Stimulated activated CD8-positive, alpha-beta memory T cell treated with anti-CD3 and anti-CD28 coated beads, Interleukin-2, amount 100 ng/mL, for 1 hour (primary cell): ENCODE measurements at regions not wholly inside any gene's neighbourhood (a gene's known extent, or its start where the extent isn't known, plus 50 kb on each side); places are given as distances from the start of the nearest gene placed in this dataset.

Experiments
- DNase-seq, 2 donors: peaks; one replicate each; pipeline ENCODE4 v3.0.0-alpha.2; 2020; ENCODE audit warnings: low read depth in 2 of 2

DNA sequence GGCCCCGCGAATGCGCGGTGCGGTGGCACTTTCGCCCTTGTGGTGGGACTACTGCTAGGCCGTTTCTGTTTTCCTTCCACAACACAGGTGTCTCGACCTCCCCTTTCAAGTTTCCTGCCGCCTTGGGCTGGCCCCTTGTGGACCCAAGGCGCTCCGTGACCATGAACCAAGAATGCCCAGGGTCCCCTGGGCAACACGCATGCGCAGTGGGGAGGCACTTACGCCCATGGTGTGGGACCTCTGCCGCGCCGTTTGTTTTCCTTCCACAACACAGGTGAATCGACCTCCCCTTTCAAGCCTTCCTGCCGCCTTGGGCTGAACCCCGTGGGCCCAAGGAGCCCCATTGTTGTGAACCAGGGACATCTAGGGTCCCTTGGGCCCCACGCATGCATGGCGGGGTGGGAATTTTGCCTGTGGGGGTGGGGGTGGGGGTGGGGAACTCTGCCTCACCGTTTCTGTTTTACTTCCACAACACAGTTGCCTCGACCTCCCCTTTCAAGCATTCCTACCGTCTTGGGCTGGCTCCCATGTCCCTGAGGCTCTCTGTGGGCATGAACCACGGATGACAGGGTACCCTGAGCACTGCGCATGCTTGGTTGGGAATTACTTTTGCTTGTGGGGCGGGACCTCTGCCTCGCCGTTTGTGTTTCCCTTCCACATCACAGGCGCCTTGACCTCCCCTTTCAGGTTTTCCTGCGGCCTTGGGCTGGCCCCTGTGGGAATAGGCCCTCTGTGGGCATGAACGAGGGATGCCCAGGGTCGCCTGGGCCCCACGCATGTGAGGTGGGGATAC, 355.1 kb downstream of the ALG10 start:
- DNase-seq, result no peak

DNA sequence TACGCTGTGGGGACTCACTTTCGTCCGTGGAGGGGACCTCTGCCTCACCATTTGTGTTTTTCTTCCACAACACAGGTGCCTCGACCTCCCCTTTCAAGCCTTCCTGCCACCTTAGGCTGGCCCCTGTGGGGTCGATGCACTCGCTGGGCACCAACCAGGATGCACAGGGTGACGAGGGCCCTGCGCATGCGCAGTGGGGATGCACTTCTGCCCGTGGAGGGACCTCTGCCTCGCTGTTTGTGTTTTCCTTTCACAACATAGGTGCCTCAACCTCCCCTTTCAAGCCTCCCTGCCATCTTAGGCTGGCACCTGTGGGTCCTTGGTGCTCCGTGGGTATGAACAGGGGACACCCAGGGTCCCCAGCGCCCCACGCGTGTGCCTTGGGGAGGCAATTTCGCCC, 356.8 kb downstream of the ALG10 start:
- DNase-seq, result no peak

DNA sequence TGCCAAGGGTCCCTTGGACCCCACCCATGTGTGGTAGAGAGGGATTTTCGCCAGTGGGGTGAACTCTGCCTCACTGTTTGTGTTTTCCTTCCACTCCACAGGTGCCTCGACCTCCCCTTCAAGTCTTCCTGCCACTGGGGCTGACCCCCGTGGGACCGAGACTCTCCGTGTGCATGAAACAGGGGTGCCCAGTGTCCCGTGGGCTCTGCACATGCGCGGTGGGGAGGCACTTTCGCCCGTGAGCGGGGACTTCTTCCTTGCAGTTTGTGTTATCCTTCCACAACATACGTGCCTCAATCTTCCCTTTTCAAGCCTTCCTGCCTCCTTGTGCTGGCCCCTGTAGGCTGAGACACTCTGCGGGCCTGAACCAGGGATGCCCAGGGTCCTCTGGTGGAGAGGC, 362.4 kb downstream of the ALG10 start:
- DNase-seq, result no peak

DNA sequence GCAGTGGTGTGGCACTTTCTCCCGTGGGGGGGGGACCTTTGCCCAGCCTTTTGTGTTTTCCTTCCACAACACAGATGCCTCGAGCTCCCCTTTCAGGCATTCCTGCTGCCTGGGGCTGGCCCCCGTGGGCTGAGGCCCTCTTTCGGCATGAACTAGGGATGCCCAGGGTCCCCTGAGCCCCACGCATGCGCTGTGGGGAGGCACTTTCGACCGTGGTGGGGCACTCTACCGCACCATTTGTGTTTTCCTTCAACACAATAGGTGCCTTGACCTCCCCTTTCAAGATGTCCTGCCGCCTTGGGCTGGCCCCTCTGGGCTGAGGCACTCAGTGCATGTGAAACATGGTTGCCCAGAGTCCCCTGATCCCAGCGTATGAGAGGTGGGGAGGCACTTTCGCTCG, 363.7 kb downstream of the ALG10 start:
- no peak for DNase-seq

DNA sequence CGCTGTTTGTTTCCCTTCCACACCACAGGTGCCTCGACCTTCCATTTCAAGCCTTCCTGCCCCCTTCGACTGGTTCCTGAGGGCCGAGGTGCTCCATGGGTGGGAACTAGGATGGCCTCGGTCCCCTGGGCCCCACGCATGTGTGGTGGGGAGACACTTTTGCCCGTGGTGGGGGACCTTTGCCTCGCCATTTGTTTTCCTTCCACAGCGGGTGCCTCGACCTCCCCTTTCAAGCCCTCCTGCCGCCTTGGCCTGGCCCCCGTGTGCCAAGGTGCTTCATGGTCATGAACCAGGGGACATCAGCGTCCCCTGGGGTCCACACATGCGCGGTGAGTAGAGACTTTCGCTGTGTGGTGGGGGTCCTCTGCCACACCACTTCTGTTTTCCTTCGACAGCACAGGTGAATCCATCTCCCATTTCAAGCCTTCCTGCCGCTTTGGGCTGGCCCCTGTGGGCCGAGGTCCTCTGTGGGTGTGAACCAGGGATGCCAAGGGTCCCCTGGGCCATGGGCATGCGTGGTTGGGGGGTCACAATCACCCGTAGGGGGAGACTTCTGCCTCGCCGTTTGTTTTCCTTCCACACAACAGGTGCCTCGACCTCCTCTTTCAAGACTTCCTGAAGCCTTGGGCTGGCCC, 364.4 kb downstream of the ALG10 start:
- no peak for DNase-seq

DNA sequence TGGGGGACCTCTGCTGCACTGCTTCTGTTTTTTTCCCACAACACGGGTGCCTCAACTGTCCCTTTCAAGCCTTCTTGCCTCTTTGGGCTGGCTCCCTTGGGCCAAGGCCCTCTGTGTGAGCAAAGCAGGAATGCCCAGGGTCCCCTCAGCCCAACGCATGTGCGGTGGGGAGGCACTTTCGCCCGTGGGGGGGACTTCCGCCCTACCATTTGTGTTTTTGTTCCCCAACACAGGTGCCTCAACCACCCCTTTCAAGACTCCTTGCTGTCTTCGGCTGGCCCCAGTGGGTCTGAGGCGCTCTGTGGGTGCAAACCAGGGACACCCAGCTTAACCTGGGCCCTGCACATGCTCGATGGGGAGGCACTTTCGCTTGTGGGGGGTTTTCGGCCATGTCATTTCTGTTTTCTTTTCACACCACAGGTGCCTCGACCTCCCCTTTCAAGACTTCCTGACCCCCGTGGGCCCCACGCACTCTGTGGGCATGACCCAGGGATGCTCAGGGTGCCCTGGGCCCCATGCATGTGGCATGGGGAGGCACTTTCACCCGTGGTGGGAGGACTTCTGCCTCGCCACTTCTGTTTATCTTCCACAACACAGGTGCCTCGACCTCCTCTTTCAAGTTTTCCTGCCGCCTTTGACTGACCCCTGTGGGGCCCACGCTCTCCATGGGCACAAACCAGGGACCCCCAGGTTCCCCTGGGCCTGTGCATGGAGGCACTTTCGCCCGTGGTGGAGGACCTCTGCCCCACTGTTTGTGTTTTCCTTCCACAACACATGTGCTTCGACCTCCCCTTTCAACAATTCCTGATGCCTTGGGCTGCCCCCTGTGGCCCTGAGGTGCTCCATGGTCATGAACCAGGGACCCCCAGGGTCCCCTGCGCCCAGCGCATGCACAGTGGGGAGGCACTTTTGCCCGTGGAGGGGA, 365.7 kb downstream of the ALG10 start:
- no peak for DNase-seq

DNA sequence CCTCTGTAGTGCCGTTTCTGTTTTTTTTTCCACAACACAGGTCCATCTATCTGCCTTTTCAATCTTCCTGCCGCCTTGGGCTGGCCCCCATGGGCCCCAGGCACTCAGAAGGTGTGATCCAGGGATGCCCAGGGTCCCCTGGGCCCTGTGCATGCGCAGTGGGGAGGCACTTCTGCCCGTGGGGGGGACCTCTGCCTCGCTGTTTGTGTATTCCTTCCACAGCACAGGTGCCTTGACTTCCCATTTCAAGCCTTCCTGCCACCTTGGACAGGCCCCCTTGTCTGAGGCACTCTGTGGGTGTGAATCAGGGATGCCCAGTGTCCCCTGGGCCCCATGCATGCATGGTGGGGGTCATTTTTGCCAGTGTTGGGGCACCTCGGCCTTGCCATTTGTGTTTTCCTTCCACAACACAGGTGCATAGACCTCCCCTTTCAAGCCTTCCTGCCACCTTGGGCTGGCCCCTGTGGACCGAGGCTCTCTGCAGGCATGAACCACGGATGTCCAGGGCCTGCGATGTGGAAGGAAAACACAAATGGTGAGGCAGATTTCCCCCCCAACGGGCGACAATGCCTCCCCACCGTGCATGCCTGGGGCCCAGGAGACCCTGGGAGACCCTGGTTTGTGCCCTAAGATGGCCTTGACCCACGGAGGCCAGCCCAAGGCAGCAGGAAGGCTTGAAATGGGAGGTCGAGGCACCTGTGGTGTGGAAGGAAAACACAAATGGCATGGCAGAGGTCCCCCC, 366.5 kb downstream of the ALG10 start:
- DNase-seq, result no peak

DNA sequence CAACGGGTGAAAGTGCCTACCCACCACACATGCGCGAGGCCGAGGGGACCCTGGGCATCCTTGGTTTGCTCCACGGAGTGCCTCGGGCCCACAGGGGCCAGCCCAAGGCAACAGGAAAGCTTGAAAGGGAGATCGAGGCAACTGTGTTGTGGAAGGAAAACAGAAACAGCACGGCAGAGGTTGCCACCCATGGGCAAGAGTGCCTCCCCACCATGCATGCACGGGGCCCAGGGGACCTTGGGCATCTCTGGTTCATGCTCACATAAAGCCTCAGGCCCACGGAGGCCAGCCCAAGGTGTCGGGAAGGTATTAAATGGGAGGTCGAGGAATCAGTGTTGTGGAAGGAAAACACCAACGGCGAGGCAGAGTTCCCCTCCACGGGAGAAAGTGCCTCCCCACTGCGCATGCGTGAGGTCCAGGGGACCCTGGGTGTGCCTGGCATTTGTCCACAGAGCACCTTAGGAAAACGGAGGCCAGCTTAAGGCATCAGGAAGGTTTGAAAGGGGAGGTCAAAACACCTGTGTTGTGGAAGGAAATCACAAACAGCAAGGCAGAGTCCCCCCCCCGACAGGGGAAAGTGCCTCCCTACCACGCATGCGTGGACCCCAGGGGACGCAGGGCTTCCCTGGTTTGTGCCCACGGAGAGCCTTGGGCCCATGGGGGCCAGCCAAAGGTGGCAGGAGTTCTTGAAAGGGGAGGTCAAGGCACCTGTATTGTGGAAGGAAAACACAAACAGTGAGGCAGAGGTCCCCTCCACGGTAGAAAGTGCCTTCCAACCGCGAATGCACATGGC, 367.3 kb downstream of the ALG10 start:
- DNase-seq, result no peak

DNA sequence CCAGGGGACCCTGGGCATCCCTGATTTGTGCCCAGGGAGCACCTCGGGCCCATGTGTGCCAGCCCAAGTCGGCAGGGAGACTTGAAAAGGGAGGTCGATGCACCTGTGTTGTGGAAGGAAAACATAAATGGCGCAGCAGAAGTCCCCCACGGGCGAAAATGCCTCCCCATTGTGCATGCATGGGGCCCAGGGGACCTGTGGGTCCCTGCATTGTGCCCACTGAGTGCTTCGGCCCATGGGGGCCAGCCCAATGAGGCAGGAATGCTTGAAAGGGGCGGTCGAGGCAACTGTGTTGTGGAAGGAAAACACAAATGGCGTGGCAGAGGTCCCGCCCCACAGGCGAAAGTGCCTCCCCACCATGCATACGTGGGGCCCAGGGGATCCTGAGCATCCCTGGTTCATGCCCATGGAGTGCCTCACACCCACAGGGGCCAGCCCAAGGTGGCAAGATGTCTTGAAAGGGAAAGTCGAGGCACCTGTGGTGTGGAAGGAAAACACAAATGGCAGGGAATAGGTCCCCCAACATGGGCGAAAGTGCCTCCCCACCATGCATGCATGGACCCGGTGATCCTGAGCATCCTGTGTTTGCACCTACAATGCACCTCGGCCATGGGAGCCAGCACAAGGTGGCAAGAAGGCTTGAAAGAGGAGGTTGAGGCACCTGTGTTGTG, 368.0 kb downstream of the ALG10 start:
- no peak for DNase-seq

DNA sequence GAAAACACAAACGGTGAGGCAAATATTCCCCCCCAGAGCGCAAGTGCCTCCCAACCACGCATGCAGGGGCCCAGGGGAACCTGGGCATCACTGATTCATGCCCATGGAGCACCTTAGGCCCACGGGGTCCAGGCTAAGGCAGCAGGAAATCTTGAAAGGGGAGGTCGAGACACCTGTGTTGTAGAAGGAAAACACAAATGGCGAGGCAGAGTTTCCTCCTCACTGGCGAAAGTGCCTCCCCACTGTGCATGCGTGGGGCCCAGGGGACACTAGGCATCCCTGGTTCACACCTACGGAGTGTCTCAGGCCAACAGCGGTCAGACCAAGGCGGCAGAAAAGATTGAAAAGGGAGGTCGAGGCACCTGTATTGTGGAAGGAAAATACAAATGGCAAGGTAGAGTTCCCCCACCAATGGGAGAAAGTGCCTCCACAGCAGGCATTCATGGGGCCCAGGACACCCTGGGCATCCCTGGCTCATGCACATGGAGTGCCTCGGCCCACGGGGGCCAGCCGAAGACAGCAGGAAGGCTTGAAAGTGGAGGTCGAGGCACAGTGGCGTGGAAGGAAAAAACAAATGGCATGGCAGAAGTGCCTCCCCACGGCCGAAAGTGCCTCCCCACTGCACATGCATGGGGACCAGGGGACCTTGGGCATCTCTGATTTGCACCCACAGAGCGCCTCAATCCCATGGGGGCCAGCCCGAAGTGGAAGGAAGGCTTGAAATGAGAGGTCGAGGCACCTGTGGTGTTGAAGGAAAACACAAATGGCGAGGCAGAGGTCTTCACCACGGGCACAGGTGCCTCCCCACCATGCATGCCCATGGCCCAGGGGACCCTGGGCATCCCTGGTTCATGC, 368.8 kb downstream of the ALG10 start:
- DNase-seq, result no peak

DNA sequence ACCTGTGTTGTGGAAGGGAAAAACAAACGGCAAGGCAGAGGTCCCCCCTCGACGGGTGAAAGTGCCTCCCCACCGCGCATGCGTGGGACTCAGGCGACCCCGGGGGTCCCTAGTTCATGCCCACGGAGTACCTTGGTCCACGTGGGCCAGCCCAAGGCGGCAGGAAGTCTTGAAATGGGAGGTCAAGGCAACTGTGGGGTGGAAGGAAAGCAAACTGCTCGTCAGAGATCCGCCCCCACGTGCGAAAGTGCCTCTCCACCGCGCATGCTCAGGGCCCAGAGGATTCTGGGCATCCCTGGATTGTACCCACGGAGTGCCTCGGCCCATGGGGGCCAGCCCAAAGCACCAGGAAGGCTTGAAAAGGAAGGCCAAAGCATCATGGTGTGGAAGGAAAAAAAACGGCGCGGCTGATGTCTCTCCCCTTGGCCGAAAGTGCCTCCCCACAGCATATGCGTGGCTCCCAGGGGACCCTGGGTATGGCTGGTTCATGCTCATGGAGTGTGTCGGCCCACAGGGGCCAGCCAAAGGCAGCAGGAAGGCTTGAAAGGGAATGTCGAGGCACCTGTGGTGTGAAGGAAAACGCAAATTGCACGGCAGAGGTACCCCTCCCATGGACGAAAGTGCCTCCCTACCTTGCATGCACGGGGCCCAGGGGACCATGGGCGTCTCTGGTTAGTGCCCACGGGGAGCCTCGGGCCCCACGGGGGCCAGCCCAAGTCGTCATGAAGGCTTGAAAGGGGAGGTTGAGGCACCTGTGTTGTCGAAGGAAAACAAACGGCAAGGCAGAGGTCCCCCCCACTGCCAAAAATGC, 369.7 kb downstream of the ALG10 start:
- DNase-seq, result no peak

DNA sequence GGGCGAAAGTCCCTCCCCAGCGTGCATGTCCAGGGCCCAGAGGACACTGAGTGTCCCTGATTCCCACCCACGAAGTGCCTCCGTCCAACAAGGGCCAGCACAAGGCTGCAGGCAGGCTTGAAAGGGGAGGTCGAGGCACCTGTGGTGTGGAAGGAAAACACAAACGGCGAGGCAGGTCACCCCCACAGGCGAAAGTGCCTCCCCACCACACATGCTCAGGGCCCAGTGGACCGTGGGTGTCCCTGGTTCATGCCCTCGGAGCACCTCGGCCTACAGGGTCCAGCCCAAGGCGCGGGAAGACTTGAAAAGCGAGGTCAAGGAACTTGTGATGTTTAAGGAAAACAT, 370.4 kb downstream of the ALG10 start:
- DNase-seq, result no peak

DNA sequence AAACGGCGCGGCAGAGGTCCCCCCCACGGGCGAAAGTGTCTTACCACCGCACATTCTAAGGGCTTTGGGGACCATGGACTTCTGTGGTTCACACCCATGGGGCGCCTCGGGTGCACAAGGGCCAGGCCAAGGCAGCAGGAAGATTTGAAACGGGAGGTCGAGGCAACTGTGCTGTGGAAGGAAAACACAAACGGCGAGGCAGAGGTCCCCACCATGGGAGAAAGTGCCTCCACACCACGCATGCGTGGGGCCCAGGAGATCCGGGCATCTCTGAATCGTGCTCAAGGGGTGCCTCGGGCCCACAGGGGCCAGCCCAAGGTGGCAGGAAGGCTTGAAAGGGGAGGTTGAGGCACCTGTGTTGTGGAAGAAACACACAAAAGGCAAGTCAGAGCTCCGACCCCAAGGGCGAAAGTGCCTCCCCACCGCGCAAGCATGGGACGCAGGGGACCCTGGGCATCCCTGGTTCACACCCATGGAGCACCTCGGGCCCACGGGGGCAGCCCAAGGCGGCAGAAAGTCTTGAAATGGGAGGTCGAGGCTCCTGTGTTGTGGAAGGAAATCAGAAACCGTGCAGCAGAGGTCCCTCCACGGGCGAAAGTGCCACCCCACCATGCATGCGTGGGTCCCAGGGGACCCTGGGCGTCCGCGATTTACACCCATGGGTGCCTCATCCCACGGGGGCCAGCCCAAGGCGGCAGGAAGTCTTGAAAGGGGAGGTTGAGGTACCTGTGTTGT, 371.0 kb downstream of the ALG10 start:
- no peak for DNase-seq

DNA sequence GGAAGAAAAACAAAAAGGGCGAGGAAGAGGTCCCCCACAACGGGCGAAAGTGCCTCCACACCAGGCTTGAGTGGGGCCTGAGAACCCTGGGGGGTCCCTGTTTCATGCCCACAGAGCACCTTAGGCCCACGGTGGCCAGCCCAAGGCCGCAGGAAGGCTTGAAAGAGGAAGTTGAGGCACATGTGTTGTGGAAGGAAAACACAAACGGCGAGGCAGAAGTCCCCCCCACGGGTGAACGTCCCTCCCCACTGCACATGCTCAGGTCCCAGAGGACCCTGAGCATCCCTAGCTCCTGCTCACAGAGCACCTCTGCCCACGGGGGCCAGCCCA, 371.5 kb downstream of the ALG10 start:
- no peak for DNase-seq

DNA sequence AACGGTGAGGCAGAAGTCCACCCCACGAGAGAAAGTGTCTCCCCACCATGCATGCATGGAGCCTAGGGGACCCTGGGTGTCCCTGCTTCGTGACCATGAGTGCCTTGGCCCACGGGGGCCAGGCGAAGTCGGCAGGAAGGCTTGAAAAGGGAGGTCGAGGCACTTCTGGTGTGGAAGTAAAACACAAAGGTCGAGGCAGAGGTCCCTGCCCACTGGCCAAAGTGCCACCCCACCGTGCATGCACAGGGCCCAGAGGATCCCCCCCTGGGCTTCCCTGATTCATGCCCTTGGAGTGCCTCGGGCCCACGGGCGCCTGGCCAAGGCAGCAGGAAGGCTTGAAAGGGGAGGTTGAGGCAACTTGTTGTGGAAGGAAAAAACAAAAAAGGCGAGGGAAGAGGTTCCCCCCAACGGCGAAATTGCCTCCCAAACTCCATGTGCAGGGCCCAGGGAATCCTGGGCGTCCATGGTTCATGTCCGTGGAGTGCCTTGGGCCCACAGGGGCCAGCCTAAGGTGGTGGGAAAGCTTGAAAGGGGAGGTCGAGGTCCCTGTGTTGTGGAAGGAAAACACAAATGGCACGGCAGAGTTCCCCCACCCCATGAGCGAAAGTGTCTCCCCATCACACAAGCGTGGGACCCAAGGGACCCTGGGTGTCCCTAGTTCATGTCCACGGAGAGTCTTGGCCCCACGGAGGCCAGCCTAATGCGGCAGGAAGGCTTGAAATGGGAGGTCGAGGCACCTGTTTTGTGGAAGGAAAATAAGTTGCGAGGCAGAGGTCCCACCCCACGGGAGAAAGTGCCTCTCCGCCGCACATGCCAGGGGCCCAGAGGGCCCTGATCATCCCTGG, 372.1 kb downstream of the ALG10 start:
- DNase-seq, result no peak

DNA sequence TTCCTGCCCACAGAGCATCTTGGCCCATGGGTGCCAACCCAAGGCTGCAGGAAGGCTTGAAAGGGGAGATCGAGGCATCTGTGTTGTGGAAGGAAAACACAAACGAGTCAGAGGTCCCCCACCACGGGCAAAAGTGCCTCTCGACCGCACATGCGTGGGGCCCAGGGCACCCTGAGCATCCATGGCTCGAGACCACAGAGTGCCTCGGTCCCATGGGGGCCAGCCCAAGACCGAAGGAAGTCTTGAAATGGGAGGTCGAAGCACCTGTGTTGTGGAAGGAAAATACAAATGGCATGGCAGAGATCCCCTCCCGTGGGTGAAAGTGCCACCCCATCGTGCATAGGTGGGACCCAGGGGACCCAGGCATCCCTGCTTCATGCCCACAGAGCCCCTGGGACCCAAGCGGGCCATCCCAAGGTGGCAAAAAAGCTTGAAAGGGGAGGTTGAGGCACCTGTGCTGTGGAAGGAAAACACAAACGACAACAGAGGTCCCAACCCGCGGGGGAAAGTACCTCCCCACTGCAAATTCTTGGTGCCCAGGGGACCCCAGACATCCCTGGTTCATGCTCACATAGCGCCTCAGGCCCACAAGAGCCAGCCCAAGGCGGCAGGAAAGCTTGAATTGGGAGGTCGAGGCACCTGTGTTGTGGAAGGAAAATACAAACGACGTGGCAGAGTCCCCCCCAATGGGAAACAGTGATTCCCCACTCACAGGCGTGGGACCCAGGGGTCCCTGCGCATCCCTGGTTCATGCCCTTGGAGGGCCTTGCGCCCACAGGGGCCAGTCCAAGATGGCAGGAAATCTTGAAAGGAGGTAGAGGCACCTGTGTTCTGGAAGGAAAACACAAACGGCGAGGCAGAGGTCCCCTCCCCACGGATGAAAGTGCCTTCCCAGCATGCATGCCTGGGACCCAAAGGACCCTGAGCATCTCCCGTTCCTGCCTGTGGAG, 373.0 kb downstream of the ALG10 start:
- DNase-seq, result no peak
